ENCODE measurements at regions not wholly inside any gene's neighbourhood (a gene's known extent, or its start where the extent isn't known, plus 50 kb on each side); places are given as distances from the start of the nearest gene placed in this dataset.

DNA sequence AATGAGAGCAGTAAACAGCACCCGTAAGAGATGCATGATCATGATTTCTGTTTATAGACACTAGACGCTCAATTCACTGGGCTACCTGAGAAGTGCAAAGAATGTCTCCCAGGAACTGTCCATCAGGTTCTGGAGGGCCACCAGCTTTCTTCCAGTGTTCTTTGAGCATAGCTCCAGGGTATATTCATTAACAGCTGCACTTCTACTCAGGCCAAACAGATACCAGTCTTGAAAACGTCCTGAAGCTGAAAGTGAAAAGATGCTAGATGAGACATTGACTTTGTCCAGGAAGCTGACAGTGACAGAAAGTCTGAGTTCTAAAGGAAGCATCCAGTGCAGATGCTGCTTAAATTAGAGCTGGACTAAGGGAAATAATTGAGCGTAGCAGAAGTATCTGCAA lies 488.7 kb upstream of the TYRP1 start:
- Mint-ChIP-seq H3K4me3 (no peak overlapping the region), H3K4me1 (ENCODE audit: low read depth) (no peaks in the 10 kb centered on the region), H3K27me3 (no peaks in the 10 kb centered on the region), H3K27ac (no peak overlapping the region), H3K9me3 (peaks cover under 1% of the 10 kb centered on the region), H3K36me3 (ENCODE audit: low read depth) (no peaks in the 10 kb centered on the region)
- intact Hi-C loops (cut with micrococcal nuclease), result no loop called here

DNA sequence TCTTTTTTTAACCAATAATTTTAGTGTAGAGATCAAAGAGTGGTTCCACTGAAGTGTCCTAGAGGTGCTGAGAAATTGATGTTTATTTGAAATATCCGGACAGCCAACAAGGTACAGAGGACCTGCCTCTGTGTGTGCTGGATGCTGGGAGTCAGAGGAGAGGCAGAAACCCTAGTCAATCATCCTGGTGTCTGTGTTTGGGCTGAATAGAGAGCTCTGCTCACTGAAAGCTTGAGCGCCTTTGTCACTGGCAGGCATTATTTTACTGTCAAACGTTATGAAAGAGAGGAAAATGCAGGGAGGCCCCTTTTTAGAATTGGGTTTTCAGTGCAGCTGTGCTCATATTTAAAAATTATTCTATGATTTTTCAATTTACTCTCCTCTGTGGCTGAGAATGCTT lies 480.3 kb upstream of the TYRP1 start:
- no peaks in the 10 kb centered on the region for H3K27me3 Mint-ChIP-seq
- intact Hi-C loops (cut with micrococcal nuclease), result no loop called here
- H3K9me3 Mint-ChIP-seq, result peaks cover 25% of the 10 kb centered on the region
- H3K27ac Mint-ChIP-seq, result no peak overlapping the region
- H3K4me3 Mint-ChIP-seq, result no peak overlapping the region
- no peaks in the 10 kb centered on the region for H3K4me1 Mint-ChIP-seq (ENCODE audit: low read depth)
- H3K36me3 Mint-ChIP-seq (ENCODE audit: low read depth), result no peaks in the 10 kb centered on the region

DNA sequence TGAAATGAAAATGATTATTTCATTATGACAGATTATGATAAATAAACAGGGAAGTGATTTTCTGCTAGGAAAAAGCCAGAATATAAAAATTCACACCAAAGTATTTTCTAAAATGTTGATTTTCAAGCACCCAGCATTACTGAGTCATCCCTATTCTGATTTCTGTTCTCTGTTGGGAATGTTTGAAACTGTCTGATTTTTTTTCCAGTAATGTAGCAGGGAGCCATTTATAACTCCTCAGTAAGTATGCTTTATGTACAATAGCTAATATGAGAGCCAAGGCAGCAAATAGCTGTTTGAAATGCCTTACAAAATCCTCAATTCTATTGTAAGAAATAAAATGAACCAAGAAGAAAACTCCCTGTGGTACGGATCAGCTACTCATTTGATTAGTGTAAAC lies 471.7 kb upstream of the TYRP1 start:
- H3K36me3 Mint-ChIP-seq (ENCODE audit: low read depth), result no peaks in the 10 kb centered on the region
- H3K9me3 Mint-ChIP-seq, result no peaks in the 10 kb centered on the region
- no peak overlapping the region for H3K27ac Mint-ChIP-seq
- no peaks in the 10 kb centered on the region for H3K4me1 Mint-ChIP-seq (ENCODE audit: low read depth)
- H3K27me3 Mint-ChIP-seq, result no peaks in the 10 kb centered on the region
- intact Hi-C loops (cut with micrococcal nuclease), result no loop called here
- no peak overlapping the region for H3K4me3 Mint-ChIP-seq

DNA sequence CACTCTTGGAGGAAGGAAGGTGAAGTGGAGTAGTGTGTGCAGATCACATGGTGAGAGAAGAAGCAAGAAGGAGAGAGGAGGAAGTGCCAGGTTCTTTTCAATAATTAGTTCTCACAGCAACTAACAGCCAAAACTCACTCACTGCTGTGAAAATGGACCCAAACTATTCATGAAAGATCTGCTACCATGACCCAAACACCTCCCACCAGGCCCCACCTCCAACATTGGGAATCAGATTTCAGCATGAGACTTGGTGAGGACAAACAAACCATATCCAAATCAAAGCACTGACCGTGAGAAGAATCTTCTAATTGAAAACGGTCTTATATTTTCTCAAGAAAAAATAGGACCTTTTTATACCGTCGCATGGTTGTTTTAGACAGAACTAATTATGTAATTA lies 468.7 kb upstream of the TYRP1 start:
- Mint-ChIP-seq H3K4me3 (no peak overlapping the region), H3K36me3 (ENCODE audit: low read depth) (no peaks in the 10 kb centered on the region), H3K27ac (no peak overlapping the region), H3K27me3 (no peaks in the 10 kb centered on the region), H3K9me3 (no peaks in the 10 kb centered on the region), H3K4me1 (ENCODE audit: low read depth) (no peaks in the 10 kb centered on the region)
- intact Hi-C loops (cut with micrococcal nuclease), result no loop called here

DNA sequence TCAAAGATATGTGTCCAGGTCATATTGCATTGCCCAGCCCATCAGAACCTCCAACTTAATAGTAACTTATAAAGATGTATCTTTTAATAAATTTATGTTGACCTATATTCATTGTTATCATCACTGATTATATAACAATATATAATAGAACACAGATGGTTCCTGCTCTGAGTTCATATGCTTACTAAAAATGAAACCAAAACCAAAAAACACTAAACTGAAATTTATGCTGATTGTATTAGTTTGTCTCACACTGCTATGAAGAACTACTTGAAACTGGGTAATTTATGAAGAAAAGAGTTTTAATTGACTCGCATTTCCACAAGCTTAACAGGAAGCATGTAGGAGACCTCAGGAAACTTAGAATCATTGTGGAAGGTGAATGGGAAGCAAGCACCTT lies 462.5 kb upstream of the TYRP1 start:
- H3K36me3 Mint-ChIP-seq (ENCODE audit: low read depth), result no peaks in the 10 kb centered on the region
- H3K4me1 Mint-ChIP-seq (ENCODE audit: low read depth), result no peaks in the 10 kb centered on the region
- H3K27me3 Mint-ChIP-seq, result no peaks in the 10 kb centered on the region
- intact Hi-C loops (cut with micrococcal nuclease), result no loop called here
- H3K4me3 Mint-ChIP-seq, result no peak overlapping the region
- H3K27ac Mint-ChIP-seq, result no peak overlapping the region
- H3K9me3 Mint-ChIP-seq, result peaks cover 31% of the 10 kb centered on the region

DNA sequence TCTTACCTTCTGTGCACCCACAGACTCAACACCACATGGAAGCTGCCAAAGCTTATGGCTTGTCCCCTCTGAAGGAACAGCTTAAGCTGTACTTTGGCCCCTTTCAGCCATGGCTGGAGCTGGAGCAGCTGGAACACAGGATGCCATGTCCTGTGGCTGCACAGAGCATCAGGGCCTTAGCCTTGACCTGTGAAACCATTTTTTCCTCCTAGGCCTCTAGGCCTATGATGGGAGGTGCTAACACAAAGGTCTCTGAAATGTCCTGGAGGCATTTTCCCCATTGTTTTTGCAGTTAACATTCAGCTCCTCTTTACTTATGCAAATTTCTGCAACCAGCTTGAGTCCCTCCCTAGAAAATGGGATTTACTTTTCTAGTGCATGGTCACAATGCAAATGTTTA lies 461.4 kb upstream of the TYRP1 start:
- intact Hi-C loops (cut with micrococcal nuclease), result no loop called here
- Mint-ChIP-seq H3K9me3 (peaks cover 31% of the 10 kb centered on the region), H3K36me3 (ENCODE audit: low read depth) (no peaks in the 10 kb centered on the region), H3K27ac (no peak overlapping the region), H3K4me1 (ENCODE audit: low read depth) (no peaks in the 10 kb centered on the region), H3K4me3 (no peak overlapping the region), H3K27me3 (no peaks in the 10 kb centered on the region)

DNA sequence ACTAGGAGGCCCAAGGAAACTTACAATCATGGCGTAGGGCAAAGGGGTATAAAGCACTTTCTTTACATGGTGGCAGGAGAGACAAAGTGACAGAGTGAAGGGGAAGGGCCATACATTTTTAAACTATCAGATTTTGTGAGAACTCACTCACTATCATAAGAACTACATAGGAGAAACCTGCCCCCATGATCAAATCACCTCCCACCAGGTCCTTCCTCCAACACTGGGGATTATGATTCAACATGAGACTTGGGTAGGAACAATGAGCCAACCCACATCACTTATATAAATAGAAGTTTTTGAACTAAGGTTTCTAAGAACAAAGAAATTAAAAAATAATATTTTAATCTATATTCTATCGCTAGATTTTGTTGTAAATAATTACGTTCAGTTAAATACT lies 460.3 kb upstream of the TYRP1 start:
- Mint-ChIP-seq H3K4me3 (no peak overlapping the region), H3K27me3 (no peaks in the 10 kb centered on the region), H3K36me3 (ENCODE audit: low read depth) (no peaks in the 10 kb centered on the region), H3K9me3 (peaks cover 39% of the 10 kb centered on the region), H3K27ac (no peak overlapping the region), H3K4me1 (ENCODE audit: low read depth) (no peaks in the 10 kb centered on the region)
- intact Hi-C loops (cut with micrococcal nuclease), result no loop called here

DNA sequence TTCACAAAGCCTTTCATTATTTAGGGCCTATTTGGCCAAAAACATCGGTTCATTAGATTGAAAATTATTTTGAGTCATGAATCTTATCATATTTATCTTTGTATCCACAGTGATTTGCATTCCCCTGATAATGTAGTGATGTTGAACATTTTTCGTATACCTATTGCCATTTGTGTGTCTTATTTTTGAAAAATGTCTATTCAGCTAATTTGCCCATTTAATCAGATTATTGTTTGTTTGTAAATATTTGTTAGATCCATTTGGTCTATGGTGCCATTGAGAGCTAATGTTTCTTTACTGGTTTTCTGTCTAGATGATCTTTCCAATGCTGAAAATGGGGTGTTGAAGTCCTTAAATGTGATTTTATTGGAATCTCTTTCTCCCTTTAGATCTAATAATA lies 439.2 kb upstream of the TYRP1 start:
- Mint-ChIP-seq H3K36me3 (ENCODE audit: low read depth) (no peaks in the 10 kb centered on the region), H3K9me3 (peaks cover 49% of the 10 kb centered on the region), H3K4me3 (no peak overlapping the region), H3K4me1 (ENCODE audit: low read depth) (no peaks in the 10 kb centered on the region), H3K27me3 (no peaks in the 10 kb centered on the region), H3K27ac (no peak overlapping the region)
- intact Hi-C loops (cut with micrococcal nuclease), result no loop called here

DNA sequence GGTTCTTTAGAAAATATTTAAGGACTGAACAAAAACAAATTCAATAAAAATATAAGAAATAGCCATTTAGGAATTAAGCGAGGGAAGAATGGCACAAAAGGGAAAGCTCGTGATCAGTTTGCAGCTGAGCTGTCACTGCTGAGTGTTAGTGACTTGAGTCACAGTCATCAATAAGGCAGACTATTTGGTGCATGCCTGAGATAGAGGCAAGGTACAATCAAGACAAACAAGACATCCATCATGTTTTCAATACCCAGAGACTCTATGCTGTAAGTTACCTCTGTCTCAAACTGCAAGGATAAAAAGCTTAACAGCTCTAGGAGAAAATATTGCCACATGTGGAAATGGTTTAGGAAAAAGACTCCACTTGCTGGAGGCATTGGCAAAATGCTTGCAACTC lies 426.4 kb upstream of the TYRP1 start:
- intact Hi-C loops (cut with micrococcal nuclease), result no loop called here
- H3K9me3 Mint-ChIP-seq, result no peaks in the 10 kb centered on the region
- no peaks in the 10 kb centered on the region for H3K4me1 Mint-ChIP-seq (ENCODE audit: low read depth)
- H3K4me3 Mint-ChIP-seq, result no peak overlapping the region
- H3K27ac Mint-ChIP-seq, result no peak overlapping the region
- H3K36me3 Mint-ChIP-seq (ENCODE audit: low read depth), result no peaks in the 10 kb centered on the region
- H3K27me3 Mint-ChIP-seq, result no peaks in the 10 kb centered on the region

DNA sequence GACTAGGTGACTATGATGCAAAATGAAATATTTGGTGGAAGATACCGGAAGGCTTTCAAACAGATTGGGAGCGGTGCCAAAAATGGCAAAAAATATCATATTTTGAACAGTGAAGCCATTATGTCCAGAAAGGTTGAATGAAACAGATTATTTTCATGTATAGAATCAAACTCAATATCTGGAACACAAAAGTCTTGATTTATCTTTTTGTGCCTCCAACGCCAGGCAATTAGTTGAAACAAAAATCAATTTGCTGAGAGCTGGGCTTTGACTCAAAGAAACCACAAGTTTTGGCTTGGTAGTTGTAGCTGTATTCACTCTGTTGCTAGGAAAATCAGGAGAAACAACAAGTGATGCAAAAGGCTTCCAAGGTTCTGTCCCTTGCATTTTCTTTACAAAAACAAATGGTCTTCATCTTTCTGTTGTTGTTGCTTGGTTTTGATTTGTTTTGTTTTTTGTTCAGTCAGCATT lies 421.7 kb upstream of the TYRP1 start:
- H3K4me3 Mint-ChIP-seq, result no peak overlapping the region
- H3K36me3 Mint-ChIP-seq (ENCODE audit: low read depth), result no peaks in the 10 kb centered on the region
- no peaks in the 10 kb centered on the region for H3K4me1 Mint-ChIP-seq (ENCODE audit: low read depth)
- H3K9me3 Mint-ChIP-seq, result no peaks in the 10 kb centered on the region
- no peak overlapping the region for H3K27ac Mint-ChIP-seq
- intact Hi-C loops (cut with micrococcal nuclease), result no loop called here
- H3K27me3 Mint-ChIP-seq, result no peaks in the 10 kb centered on the region

DNA sequence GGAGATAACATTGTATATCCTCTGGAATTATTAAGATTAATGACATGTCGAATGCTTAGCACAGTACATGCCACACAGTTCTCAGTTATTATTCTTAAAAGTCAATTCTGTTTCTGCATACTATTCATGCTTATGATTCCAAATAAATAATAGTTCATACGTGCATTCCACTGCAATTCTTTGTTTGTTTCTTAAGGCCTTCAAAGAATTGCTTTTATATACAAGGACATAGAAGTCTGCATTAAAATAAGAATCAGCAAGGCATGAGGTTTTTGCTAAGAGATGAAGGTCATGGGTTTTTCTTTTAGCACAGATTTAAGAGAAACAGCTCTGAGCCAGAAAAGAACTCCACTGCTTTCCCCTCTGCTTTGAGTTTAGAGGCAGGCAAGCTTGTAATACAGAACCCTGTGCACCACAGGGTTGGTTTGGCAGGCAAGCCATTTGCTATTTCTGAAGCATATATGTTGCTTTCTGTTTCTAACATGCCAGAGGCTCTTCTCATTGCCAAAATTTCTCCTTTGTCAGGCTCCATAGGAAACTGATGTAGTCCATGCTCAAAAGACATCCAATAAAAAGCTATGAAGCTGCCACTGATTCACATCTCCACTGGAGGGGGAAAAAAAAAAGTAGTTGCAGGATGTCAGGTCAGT lies 420.6 kb upstream of the TYRP1 start:
- Mint-ChIP-seq H3K27ac (no peak overlapping the region), H3K36me3 (ENCODE audit: low read depth) (no peaks in the 10 kb centered on the region), H3K9me3 (no peaks in the 10 kb centered on the region), H3K4me1 (ENCODE audit: low read depth) (no peaks in the 10 kb centered on the region), H3K4me3 (no peak overlapping the region), H3K27me3 (no peaks in the 10 kb centered on the region)
- intact Hi-C loops (cut with micrococcal nuclease), result no loop called here

DNA sequence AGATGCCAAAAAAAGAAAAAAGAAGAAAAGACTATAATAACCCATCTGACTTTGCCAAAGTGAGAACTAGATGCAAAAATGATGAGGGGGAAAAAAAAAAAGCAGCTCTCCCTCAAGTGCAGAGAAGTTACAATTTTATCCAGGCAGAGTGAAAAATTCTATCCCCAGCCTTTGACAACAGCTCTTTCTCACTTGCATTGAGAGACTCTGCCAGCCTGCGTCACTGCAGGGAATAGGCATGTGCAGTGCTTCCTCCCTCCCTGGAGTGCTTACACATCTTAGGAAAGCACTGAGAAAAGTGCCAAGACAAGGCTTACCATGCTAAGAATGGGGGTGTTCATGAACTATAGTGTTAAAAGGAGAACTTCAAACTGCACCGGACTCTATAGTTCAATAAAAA lies 418.6 kb upstream of the TYRP1 start:
- intact Hi-C loops (cut with micrococcal nuclease), result no loop called here
- Mint-ChIP-seq H3K27me3 (no peaks in the 10 kb centered on the region), H3K27ac (no peak overlapping the region), H3K4me1 (ENCODE audit: low read depth) (no peaks in the 10 kb centered on the region), H3K4me3 (no peak overlapping the region), H3K36me3 (ENCODE audit: low read depth) (no peaks in the 10 kb centered on the region), H3K9me3 (peaks cover 8% of the 10 kb centered on the region)

DNA sequence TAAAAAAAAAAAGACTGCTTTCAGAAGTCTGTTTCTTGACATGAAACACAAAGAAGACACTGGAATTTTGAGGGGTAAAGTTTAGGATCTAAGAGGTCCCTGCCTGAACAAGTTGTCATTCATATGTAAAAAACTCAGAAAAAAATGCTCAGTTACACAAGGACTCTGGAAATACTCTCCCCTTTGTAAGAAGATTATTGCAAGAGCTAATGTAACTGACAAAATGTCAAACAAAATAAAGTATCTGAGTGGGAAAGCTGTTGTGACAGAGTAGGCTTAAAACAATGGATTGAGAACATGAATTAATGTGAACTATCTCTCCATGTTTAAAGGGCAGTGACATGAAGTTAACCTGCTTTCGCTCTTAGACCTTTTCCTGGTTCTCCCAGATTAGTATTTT lies 416.7 kb upstream of the TYRP1 start:
- intact Hi-C loops (cut with micrococcal nuclease), result no loop called here
- Mint-ChIP-seq H3K36me3 (ENCODE audit: low read depth) (no peaks in the 10 kb centered on the region), H3K4me1 (ENCODE audit: low read depth) (no peaks in the 10 kb centered on the region)

DNA sequence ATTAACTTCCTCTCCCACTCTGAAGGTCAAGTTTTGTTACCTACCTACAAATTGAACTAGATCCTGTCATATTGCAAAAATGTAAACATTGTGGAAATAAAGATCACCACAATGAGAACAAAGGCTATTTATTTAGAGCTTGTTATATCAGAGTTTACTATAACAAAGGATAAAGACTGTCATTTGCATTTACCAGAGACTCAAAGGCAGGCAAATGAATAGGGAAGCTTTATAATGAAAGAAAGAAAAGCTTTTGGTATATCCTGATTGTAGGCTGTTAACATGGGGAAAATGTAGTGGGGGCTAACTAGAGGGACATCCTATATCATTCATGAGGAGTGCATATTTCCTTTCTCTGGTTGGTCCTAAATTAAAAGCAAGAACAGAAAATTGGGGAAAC lies 403.5 kb upstream of the TYRP1 start:
- Mint-ChIP-seq H3K4me1 (ENCODE audit: low read depth) (no peaks in the 10 kb centered on the region), H3K9me3 (no peaks in the 10 kb centered on the region), H3K4me3 (no peak overlapping the region), H3K36me3 (ENCODE audit: low read depth) (no peaks in the 10 kb centered on the region), H3K27ac (no peak overlapping the region), H3K27me3 (no peaks in the 10 kb centered on the region)
- intact Hi-C loops (cut with micrococcal nuclease), result no loop called here

More for the DNA sequence above, 416.7 kb upstream of the TYRP1 start:
- no peak overlapping the region for H3K4me3 Mint-ChIP-seq
- H3K27ac Mint-ChIP-seq, result no peak overlapping the region
- H3K27me3 Mint-ChIP-seq, result no peaks in the 10 kb centered on the region
- peaks cover 8% of the 10 kb centered on the region for H3K9me3 Mint-ChIP-seq

DNA sequence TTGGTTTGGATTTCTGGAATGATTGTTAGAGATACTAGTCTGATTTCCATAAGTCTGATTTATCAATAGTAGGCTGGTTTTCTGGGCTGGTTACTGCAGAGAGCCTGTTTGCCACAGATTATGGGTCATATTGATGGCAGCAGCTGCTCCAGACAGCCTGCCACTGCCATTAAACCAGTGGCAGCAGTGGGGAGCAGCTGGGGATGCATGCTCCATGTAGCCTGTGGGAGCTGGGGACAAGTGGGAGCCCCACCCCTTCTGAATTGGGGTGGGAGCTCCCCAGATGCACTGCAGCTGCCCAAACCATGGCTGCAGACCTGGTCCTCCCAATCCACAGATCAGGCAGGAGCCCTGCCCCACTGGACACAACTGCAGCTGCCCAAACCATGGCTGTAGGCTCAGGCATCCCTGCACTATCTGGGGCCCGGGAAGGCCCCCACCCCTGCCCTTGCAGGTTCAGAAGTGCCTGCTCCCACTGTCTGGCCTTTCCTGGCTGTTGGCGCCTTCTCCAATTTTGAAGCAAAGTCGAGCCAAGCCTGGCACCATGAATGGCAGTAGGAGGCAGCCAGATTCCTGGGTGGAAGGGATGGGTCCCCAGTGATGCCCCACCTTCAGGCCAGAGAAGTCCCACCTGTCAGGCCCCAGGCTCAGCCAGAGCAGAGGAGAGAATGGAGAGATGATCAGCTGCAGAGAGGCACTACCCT lies 402.9 kb upstream of the TYRP1 start:
- Mint-ChIP-seq H3K4me1 (ENCODE audit: low read depth) (no peaks in the 10 kb centered on the region), H3K27me3 (no peaks in the 10 kb centered on the region), H3K9me3 (no peaks in the 10 kb centered on the region), H3K4me3 (no peak overlapping the region), H3K27ac (no peak overlapping the region), H3K36me3 (ENCODE audit: low read depth) (no peaks in the 10 kb centered on the region)
- intact Hi-C loops (cut with micrococcal nuclease), result no loop called here
